Esophagus squamous epithelium (tissue), 4 donors: ENCODE measurements at regions not wholly inside any gene's neighbourhood (a gene's known extent, or its start where the extent isn't known, plus 50 kb on each side); places are given as distances from the start of the nearest gene placed in this dataset.

Source experiments
- CTCF ChIP-seq, 6 experiments: fragments of 450-650 bp in 4 of 6; fragments of 200-600 bp in 2 of 6; sonication (generic) in 2 of 6; IDR thresholded peaks; one replicate each; pipeline ENCODE4 v1.5.1; 2016 to 2019; ENCODE audit warnings: antibody characterized with exemption in 6 of 6, mild to moderate bottlenecking in 4 of 6, moderate library complexity in 4 of 6
- POLR2A ChIP-seq, 4 donors: fragments of 450-650 bp; IDR thresholded peaks; one replicate each; pipeline ENCODE4 v1.6.1; 2017; ENCODE audit warnings: antibody characterized with exemption in 4 of 4, mild to moderate bottlenecking in 4 of 4, moderate library complexity in 3 of 4

GRCh38 chrX:106378616-106379015, 210.5 kb downstream of the PWWP3B start:
- TF ChIP-seq CTCF (IDR thresholded peaks at IDR 0.05): no peak
- TF ChIP-seq POLR2A (IDR thresholded peaks at IDR 0.05): no peak
